ENCODE measurements at regions not wholly inside any gene's neighbourhood (a gene's known extent, or its start where the extent isn't known, plus 50 kb on each side); places are given as distances from the start of the nearest gene placed in this dataset.
"Not testable (repeated sequence)": the region's sequence is repeated elsewhere in the genome, so short reads cannot be mapped to it uniquely, and the experiment has no call there.

DNA sequence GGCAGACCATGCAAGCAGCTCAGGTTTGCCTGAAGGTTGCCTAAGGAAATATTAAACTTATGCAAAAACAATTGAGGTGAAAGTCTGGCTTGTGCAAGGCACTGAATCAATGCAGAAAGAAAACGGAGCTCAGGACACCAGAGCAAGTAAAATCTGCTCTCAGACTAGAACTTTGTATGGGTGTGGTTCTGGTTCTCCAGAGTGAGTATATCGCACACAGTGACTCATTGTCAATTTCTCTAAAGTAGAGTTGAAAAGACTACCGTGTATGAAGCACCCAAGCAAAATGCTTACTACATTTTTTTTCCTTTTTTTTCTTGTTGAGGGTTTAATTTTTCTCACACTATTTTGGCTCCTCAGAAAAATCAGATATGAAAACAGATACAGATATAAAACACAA is 650.3 kb upstream of the CDH10 start:
- no peak for ATAC-seq

DNA sequence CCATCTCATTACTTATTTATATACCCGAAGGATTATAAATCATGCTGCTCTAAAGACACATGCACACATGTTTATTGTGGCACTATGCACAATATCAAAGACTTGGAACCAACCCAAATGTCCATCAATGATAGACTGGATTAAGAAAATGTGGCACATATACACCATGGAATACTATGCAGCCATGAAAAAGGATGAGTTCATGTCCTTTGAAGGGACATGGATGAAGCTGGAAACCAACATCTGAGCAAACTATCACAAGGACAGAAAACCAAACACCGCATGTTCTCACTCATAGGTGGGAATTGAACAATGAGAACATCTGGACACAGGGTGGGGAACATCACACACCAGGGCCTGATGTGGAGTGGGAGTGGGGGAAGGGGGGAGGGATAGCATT is 645.0 kb upstream of the CDH10 start:
- not testable (repeated sequence) for ATAC-seq

More for the DNA sequence above, 650.3 kb upstream of the CDH10 start:
- TF ChIP-seq, protein P1, sequence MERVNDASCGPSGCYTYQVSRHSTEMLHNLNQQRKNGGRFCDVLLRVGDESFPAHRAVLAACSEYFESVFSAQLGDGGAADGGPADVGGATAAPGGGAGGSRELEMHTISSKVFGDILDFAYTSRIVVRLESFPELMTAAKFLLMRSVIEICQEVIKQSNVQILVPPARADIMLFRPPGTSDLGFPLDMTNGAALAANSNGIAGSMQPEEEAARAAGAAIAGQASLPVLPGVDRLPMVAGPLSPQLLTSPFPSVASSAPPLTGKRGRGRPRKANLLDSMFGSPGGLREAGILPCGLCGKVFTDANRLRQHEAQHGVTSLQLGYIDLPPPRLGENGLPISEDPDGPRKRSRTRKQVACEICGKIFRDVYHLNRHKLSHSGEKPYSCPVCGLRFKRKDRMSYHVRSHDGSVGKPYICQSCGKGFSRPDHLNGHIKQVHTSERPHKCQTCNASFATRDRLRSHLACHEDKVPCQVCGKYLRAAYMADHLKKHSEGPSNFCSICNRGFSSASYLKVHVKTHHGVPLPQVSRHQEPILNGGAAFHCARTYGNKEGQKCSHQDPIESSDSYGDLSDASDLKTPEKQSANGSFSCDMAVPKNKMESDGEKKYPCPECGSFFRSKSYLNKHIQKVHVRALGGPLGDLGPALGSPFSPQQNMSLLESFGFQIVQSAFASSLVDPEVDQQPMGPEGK (CRISPR knock-in tag; IDR thresholded peaks at IDR 0.05; ENCODE audit: borderline replicate concordance), result no peak
- no peak for TF ChIP-seq CSDC2 (CRISPR knock-in tag; IDR thresholded peaks at IDR 0.05)
- TF ChIP-seq, protein P2, sequence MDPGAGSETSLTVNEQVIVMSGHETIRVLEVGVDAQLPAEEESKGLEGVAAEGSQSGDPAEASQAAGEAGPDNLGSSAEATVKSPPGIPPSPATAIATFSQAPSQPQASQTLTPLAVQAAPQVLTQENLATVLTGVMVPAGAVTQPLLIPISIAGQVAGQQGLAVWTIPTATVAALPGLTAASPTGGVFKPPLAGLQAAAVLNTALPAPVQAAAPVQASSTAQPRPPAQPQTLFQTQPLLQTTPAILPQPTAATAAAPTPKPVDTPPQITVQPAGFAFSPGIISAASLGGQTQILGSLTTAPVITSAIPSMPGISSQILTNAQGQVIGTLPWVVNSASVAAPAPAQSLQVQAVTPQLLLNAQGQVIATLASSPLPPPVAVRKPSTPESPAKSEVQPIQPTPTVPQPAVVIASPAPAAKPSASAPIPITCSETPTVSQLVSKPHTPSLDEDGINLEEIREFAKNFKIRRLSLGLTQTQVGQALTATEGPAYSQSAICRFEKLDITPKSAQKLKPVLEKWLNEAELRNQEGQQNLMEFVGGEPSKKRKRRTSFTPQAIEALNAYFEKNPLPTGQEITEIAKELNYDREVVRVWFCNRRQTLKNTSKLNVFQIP (CRISPR knock-in tag; IDR thresholded peaks at IDR 0.05; ENCODE audit: borderline replicate concordance, low read depth), result no peak
- TF ChIP-seq, protein P3, sequence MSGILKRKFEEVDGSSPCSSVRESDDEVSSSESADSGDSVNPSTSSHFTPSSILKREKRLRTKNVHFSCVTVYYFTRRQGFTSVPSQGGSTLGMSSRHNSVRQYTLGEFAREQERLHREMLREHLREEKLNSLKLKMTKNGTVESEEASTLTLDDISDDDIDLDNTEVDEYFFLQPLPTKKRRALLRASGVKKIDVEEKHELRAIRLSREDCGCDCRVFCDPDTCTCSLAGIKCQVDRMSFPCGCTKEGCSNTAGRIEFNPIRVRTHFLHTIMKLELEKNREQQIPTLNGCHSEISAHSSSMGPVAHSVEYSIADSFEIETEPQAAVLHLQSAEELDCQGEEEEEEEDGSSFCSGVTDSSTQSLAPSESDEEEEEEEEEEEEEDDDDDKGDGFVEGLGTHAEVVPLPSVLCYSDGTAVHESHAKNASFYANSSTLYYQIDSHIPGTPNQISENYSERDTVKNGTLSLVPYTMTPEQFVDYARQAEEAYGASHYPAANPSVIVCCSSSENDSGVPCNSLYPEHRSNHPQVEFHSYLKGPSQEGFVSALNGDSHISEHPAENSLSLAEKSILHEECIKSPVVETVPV (CRISPR knock-in tag; IDR thresholded peaks at IDR 0.05), result no peak
- no peak for TF ChIP-seq ZNF8 (CRISPR knock-in tag; IDR thresholded peaks at IDR 0.05)
- TF ChIP-seq, protein P4, sequence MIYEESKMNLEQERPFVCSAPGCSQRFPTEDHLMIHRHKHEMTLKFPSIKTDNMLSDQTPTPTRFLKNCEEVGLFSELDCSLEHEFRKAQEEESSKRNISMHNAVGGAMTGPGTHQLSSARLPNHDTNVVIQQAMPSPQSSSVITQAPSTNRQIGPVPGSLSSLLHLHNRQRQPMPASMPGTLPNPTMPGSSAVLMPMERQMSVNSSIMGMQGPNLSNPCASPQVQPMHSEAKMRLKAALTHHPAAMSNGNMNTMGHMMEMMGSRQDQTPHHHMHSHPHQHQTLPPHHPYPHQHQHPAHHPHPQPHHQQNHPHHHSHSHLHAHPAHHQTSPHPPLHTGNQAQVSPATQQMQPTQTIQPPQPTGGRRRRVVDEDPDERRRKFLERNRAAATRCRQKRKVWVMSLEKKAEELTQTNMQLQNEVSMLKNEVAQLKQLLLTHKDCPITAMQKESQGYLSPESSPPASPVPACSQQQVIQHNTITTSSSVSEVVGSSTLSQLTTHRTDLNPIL (CRISPR knock-in tag; IDR thresholded peaks at IDR 0.05; ENCODE audit: low read depth), result no peak
- no peak for TF ChIP-seq GLIS3 (CRISPR knock-in tag; IDR thresholded peaks at IDR 0.05)
- TF ChIP-seq RARB (CRISPR knock-in tag; IDR thresholded peaks at IDR 0.05), result no peak
- TF ChIP-seq ISL1 (CRISPR knock-in tag; IDR thresholded peaks at IDR 0.05), result no peak
- no peak for TF ChIP-seq ZNF70 (CRISPR knock-in tag; IDR thresholded peaks at IDR 0.05)
- TF ChIP-seq ZNF565 (CRISPR knock-in tag; conservative IDR thresholded peaks at IDR 0.05; ENCODE audit: low read depth), result no peak

DNA sequence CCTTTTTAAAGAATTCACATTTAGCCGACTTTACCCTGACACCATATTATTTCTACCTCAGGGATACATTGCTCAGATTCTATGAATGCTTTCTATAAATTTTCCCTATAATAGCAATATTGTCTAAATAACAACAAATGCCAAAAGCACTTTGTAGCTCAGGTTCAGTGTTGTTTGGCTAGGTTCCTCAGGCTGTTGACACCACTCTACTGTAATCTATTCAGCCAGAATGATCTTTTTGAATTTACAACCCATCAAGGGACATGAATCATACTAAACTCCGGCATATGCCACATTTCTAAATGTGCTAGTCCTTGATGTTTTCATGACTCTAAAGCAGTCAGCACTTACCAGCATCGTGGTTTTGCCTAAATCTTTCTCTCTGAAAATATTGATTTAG is 641.5 kb upstream of the CDH10 start:
- TF ChIP-seq, protein P1 (CRISPR knock-in tag; IDR thresholded peaks at IDR 0.05; ENCODE audit: borderline replicate concordance), result no peak
- TF ChIP-seq ZNF8 (CRISPR knock-in tag; IDR thresholded peaks at IDR 0.05), result no peak
- no peak for TF ChIP-seq TOX (CRISPR knock-in tag; IDR thresholded peaks at IDR 0.05; ENCODE audit: borderline replicate concordance)
- no peak for TF ChIP-seq GLIS3 (CRISPR knock-in tag; IDR thresholded peaks at IDR 0.05)
- no peak for TF ChIP-seq ARNTL (CRISPR knock-in tag; IDR thresholded peaks at IDR 0.05; ENCODE audit: borderline replicate concordance, low read depth)
- ATAC-seq, result no peak

DNA sequence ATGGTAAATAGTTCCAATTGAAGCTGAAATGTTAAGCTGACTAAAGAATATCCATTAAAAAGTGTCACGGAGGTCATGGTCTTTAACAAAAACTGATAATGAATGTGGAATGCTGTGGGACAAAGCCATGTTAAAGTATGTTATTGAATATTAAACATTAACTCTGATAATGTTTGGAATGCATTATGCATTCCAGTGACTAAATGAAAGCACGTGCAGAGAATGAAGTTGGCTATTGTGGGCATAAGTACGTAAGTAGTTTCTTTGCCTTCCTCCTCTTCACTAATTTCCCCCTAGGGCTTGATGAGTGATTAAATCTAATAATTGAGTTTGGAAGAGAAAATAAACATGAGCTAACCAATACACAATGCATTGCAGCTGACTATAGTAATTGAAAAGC is 640.4 kb upstream of the CDH10 start:
- ATAC-seq, result no peak
- TF ChIP-seq ARNTL (CRISPR knock-in tag; IDR thresholded peaks at IDR 0.05; ENCODE audit: borderline replicate concordance, low read depth), result no peak
- no peak for TF ChIP-seq TOX (CRISPR knock-in tag; IDR thresholded peaks at IDR 0.05; ENCODE audit: borderline replicate concordance)

DNA sequence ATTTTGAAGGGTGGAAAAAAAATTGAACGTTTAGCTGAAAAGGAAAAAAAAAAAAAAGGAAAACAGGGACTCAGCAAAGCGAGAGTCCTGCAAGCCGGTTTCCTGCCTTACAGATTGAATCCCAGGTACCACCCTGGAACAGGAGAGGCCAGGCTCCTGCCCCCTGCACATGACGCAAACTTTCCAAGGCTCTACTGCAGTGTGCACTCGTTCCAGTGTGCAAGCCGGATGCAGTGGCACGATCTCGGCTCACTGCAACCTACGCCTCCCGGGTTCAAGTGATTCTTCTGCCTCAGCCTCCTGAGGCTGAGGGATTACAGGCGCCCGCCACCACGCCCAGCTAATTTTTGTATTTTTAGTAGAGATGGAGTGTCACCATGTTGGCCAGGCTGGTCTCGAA is 618.7 kb upstream of the CDH10 start:
- not testable (repeated sequence) for ATAC-seq

DNA sequence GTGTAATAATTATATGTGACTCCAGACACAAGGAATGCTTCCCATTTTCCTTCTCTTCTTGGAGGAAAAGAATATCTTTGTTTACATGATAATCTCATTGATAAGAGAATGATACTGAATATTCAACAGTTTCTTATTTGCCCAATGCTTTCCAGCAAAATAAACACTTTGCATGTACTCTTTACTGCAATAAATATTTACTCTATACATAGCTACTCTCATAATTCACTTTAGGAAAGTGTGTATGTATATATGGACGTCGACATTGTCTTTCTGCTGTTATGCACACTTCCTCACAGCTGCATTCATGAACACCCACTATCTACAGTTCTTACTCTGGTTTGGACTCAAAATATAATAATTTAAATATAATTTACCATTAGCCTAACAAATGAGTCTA is 617.4 kb upstream of the CDH10 start:
- ATAC-seq, result no peak
- TF ChIP-seq ISL1 (CRISPR knock-in tag; IDR thresholded peaks at IDR 0.05), result no peak
- TF ChIP-seq, protein P2 (CRISPR knock-in tag; IDR thresholded peaks at IDR 0.05; ENCODE audit: borderline replicate concordance, low read depth), result no peak
- TF ChIP-seq ESRRG (CRISPR knock-in tag; IDR thresholded peaks at IDR 0.05), result no peak
- TF ChIP-seq, protein P1 (CRISPR knock-in tag; IDR thresholded peaks at IDR 0.05; ENCODE audit: borderline replicate concordance), result no peak
- no peak for TF ChIP-seq GLIS3 (CRISPR knock-in tag; IDR thresholded peaks at IDR 0.05)
- TF ChIP-seq TOX (CRISPR knock-in tag; IDR thresholded peaks at IDR 0.05; ENCODE audit: borderline replicate concordance), result no peak
- no peak for TF ChIP-seq TCF4 (CRISPR knock-in tag; IDR thresholded peaks at IDR 0.05; ENCODE audit: borderline replicate concordance)

All from SK-N-SH treated with all-trans-retinoic acid at 6 μM for 48 hours (cell line).